ENCODE measurements at regions not wholly inside any gene's neighbourhood (a gene's known extent, or its start where the extent isn't known, plus 50 kb on each side); places are given as distances from the start of the nearest gene placed in this dataset.

DNA sequence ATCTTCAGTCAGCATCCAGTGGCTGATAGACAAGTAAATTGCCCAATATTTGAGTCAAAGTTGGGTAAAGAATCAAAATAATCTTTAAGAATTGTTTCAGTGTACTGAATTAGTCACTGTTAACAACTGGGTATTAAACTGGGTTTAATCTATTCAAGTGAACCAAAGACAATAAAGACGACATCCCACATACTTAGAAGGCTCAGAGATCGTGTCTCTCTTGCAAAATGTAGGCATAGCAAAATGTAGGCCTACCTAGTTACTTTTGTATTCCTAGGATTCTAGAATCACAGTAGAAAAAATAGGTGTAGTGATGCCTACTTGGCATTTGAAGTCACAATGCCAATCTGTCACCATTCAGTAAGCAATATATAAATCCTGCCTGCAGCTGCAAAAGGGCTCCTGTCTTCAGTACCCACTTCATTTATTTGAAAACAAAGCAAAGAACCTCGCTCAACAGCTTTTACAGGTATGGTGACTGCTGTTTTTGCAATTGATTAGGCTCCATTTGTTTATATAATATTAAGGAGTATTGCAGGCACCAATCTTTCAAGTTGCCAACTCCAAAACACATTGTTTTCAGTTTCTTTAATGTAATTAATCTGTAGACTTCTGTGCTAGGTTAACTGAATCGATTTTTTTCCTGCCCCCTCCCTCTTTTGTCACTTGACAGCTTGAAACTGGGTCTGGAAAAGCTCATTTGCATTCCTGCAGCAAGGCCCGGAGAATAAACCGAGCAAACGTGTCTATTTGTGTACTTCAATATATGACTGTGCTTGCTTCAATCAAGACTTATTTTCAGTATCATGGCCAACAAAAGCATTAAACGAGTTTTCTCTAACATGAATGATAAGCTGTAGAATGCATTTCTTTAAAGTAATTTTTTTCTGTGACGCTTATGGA lies 1074.9 kb downstream of the TDRD15 start:
- no peak for DNase-seq (ENCODE audit: low read depth)
- in situ Hi-C loops (cut with HindIII; ENCODE audit: low pct_unique_long_range_greater_than_20kb, low sequenced_read_pairs) = no loop called here

DNA sequence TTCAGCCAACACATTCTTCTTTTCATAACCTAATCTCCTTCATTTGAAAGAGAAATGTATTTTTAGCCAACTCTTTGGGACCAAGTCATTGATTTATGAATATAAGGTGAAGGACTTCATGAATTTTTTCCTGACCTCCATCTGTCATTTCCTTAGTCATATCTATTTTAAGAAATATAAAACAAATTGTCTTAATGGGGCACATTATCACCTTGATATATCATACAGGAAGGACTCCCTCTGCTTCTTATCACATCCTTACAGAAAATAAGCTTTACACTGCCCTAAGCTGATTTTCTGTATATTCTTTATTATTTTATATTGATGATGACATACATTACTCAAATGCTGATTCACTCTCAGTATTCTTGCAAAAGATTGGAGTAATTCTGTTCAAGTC lies 1076.2 kb downstream of the TDRD15 start:
- no peak for DNase-seq (ENCODE audit: low read depth)
- in situ Hi-C loops (cut with HindIII; ENCODE audit: low pct_unique_long_range_greater_than_20kb, low sequenced_read_pairs) = no loop called here

DNA sequence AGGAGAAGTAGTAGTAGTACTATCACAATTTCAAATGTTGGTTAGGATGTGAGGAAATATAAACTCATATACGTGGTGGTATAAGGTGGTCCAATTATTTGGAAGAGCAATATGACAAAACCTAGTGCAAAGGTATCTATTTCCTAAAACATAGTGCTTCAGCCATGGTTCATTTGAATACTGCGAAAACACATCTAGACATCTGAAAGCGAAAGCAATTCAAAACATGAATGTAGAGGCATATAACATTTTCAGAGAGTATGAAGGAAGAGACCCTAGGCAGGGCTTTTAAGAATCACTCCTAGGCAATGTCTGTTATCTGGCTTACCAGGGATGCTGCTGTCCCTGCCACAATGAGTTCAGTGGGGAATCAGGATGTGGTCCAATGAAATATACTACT lies 1085.8 kb downstream of the TDRD15 start:
- no peak for DNase-seq (ENCODE audit: low read depth)

DNA sequence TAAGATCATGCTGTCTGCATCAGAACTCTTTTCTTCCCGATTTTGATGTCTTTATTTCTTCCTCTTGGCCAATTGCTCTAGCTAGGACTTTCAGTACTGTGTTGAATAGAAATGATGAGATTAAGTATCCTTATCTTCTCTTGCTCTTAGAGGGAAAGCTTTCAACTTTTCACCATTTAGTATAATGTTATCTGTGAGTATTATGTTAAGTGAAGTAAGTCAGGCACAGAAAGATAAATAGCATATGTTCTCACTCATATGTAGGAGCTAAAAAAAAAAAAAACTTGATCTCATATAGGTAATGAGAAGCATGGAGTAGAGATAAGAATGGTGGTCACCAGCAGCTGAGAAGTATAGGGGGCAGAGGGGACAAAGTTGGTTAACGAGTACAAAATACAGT lies 1089.5 kb downstream of the TDRD15 start:
- in situ Hi-C loops (cut with HindIII; ENCODE audit: low pct_unique_long_range_greater_than_20kb, low sequenced_read_pairs) = no loop called here

More for the DNA sequence above, 1085.8 kb downstream of the TDRD15 start:
- in situ Hi-C loops (cut with HindIII; ENCODE audit: low pct_unique_long_range_greater_than_20kb, low sequenced_read_pairs) = no loop called here

DNA sequence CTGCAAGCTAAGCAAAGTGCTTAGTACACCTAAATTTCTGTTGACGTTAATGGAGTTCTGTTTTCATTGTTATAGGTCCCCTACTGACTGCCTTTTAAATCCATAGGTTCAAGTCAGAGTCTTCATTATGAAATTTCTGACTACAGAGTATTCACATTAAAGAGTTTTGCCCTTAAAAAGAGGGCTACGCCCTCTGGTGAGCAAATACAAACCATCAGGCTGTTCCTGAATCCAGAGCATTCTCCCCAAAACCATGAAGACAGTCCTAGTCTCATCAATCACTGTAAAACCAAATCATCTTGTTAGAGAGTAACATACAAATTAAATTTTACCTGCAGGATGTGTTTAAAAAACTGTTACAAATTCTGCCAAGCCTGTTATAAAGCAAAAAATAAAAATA lies 1091.7 kb downstream of the TDRD15 start:
- DNase-seq (ENCODE audit: low read depth) = no peak
- in situ Hi-C loops (cut with HindIII; ENCODE audit: low pct_unique_long_range_greater_than_20kb, low sequenced_read_pairs) = no loop called here

More for the DNA sequence above, 1089.5 kb downstream of the TDRD15 start:
- DNase-seq (ENCODE audit: low read depth) = no peak

DNA sequence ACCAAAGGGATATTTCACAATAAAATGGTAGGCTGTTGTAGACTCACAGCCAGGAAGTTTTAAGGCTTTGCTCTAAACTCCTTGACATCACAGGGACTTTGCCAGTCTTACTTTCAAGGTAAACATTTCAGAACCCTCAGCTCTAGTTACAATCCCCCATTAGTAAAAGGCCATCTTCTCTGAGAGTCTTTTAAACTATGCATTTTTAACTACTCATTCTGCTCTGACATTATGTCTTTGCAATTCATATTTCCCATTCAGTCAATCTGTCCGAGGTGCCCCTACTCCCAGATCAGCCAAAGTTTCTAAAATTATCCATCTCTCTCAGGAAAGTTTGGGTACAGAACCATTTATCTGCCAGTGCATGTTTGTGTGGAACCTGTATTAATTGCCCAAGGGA lies 1094.1 kb downstream of the TDRD15 start:
- in situ Hi-C loops (cut with HindIII; ENCODE audit: low pct_unique_long_range_greater_than_20kb, low sequenced_read_pairs) = no loop called here
- DNase-seq (ENCODE audit: low read depth) = no peak

DNA sequence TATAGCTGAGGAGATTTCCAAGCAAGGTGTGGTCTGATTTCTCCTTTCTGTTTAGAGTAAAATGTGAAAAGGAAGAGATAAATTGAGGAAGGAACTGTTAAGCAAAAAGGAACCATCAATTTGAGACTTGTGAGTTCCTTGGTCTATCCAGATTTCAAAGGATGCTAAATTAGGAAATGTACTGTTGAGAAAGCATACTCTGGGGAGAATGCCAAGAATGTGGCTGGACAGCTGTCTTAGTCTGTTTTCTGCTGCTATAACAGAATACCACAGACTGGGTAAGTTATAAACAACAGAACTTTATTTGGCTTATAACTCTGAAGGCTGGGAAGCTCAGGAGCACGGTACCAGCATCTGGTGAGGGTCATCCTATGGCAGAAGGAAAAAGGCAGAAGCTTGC lies 1097.2 kb downstream of the TDRD15 start:
- DNase-seq (ENCODE audit: low read depth) = no peak
- in situ Hi-C loops (cut with HindIII; ENCODE audit: low pct_unique_long_range_greater_than_20kb, low sequenced_read_pairs) = no loop called here

DNA sequence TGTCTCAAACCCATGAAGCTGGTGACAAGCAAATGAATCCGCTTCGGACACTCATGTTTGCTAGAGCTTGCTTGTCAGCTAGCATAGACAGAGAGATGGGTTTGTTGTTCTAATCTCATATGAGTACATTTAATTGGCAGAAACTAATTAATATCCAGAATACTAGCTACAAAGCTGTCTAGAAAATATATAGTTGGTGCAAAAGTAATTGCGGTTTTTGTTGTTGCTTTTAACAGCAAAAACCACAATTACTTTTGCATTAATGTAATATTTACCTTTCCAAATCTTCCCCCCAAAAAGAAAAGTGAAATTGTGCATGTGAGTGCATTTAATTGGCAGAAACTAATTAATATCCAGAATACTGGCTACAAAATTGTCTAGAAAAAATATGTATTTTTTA lies 1115.2 kb downstream of the TDRD15 start:
- in situ Hi-C loops (cut with HindIII; ENCODE audit: low pct_unique_long_range_greater_than_20kb, low sequenced_read_pairs) = no loop called here
- DNase-seq (ENCODE audit: low read depth) = no peak

DNA sequence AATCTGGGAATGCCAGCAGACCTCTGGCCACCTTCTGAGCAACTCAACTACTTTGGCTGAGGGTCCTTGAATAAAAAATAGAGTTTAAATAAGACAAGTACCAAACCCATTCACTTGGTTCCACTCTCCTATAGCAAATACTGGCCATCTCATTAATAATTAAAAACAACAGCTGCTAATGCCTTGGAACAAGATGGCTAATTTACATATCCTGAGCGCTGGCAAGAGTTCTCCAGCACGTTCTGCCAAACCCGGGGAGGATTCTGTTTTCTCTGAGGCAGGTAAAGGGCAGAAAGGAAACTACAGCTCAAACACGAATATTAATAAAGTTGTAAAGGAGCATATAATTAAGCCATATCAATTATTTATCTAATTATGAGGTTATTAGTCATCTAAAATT lies 1123.7 kb downstream of the TDRD15 start:
- in situ Hi-C loops (cut with HindIII; ENCODE audit: low pct_unique_long_range_greater_than_20kb, low sequenced_read_pairs) = no loop called here
- no peak for DNase-seq (ENCODE audit: low read depth)

DNA sequence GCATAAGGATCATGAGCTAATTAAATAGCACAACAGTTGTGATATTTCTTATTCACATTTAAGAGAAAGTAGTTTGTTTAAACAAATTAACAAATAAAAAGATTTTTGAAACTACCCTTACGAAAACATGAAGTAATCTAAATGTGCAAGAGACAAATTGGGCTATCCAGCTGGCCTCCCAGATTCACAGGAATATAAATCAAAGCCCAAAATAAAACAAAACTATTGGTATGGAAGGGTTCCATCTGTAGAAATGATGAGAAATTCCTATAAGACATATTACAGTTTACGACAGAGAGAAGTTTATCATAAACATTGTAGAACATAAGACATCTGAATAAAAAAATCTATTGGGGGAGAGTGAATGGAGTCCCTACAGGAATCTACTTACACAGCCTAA lies 1125.1 kb downstream of the TDRD15 start:
- no peak for DNase-seq (ENCODE audit: low read depth)
- in situ Hi-C loops (cut with HindIII; ENCODE audit: low pct_unique_long_range_greater_than_20kb, low sequenced_read_pairs) = no loop called here

DNA sequence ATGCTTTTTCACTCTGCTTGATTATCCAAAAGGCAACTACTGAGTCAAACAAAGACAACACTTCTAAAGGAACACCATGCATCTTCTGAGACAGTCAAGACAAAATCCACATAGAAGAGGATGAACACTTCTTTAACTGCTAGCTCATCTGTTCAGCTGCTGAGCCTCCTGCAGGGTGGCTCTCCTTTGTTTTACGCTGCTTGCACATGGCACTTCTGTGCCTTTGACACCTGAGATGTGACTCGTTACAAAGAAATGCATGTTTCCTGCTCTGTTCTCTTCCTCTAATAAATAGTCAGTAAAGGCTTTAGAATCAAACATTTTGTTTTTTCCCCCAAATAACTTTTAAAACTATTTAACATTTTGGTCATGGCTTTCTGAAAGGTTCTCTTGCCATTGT lies 1129.4 kb downstream of the TDRD15 start:
- no peak for DNase-seq (ENCODE audit: low read depth)
- in situ Hi-C loops (cut with HindIII; ENCODE audit: low pct_unique_long_range_greater_than_20kb, low sequenced_read_pairs) = no loop called here

DNA sequence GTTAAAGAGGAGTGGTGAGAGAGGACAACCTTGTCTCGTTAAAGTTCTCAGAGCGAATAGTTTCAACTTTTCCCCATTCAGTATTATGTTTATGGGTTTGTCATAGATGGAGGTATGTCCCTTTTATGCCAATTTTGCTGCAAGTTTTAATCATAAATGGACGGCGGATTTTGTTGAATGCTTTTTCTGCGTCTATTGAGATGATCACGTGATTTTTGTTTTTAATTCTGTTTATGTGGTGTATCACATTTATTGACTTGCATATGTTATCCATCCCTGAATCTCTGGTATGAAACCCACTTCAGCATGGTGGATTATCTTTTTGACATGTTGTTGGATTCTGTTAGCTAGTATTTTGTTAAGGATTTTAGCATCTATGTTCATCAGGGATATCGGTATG lies 1123.8 kb upstream of the KLHL29 start:
- in situ Hi-C loops (cut with HindIII; ENCODE audit: low pct_unique_long_range_greater_than_20kb, low sequenced_read_pairs) = no loop called here
- no peak for DNase-seq (ENCODE audit: low read depth)

DNA sequence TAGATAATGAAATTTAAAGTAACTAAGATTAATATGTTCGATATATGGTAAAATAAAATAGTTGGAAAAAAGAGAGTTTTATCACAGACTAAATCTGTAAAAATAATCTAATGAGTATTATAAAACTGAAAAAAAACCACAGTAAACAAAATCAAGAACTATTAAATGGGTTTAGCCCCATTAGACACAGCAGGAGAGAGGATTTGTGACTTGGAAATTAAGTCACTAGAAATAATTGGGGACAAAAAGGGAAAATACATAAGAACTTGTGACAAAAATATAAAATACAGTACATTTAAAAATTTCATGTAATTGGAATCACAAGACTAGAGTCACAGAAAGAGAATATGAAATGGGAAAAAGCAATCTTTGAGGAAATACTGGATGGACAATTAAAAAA lies 1114.6 kb upstream of the KLHL29 start:
- in situ Hi-C loops (cut with HindIII; ENCODE audit: low pct_unique_long_range_greater_than_20kb, low sequenced_read_pairs) = no loop called here

DNA sequence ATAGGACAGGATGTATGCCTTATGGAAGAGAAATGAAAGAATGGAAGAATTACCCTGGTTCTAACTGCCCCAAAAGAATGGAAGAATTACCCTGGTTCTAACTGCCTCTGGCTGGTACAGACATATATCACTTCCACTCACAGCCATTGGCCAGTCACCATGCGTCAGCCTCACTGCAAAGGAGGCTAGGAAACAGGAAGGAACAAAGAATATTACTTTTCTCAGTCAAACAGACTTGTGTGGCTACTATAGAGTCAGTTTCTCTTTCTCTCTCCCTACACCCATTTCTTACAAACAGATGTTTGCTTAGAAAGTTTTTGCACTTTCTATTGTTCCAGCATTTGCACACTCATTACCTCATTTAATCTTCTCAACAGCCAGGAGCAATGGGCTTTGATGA lies 1111.1 kb upstream of the KLHL29 start:
- in situ Hi-C loops (cut with HindIII; ENCODE audit: low pct_unique_long_range_greater_than_20kb, low sequenced_read_pairs) = no loop called here
- DNase-seq (ENCODE audit: low read depth) = no peak

More for the DNA sequence above, 1114.6 kb upstream of the KLHL29 start:
- no peak for DNase-seq (ENCODE audit: low read depth)

DNA sequence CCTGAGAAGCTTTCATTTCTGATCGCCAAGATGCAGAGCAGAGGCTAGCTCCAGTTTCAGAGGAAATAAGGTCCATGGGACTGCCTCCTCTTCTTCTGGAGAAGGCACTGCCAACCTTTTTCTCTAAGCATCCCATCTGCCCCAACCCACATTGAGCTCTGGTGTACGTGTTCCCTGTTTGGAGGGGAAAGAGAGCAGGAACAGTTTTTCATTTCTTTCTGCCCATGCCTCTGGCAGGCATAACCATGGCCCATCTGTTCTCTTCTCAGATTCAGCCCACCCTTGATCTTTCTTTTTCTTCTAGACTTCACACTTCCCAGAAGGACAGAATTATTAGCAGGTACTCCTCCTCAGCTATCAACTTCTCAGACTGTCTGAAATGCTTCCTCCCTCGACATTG lies 1110.3 kb upstream of the KLHL29 start:
- DNase-seq (ENCODE audit: low read depth) = no peak
- in situ Hi-C loops (cut with HindIII; ENCODE audit: low pct_unique_long_range_greater_than_20kb, low sequenced_read_pairs) = no loop called here

DNA sequence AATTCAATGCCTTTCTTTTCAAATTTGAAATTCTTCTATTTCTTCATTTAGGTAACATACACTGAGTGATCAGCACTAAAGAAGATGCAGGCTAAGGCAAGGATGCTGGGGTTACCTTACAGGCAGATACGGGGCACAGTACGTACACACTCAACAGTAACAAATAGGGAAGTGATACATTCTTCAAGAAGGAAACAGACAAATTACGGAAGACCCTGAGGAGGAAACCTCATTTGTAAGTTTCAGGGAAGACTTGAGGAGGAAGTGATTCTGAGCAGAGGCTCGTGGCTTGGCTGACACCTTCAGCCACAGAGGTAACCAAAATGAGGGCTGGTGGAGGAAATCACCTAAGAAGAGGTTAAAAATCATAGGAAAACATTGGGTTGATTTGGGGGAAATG lies 1108.3 kb upstream of the KLHL29 start:
- in situ Hi-C loops (cut with HindIII; ENCODE audit: low pct_unique_long_range_greater_than_20kb, low sequenced_read_pairs) = no loop called here
- DNase-seq (ENCODE audit: low read depth) = no peak

DNA sequence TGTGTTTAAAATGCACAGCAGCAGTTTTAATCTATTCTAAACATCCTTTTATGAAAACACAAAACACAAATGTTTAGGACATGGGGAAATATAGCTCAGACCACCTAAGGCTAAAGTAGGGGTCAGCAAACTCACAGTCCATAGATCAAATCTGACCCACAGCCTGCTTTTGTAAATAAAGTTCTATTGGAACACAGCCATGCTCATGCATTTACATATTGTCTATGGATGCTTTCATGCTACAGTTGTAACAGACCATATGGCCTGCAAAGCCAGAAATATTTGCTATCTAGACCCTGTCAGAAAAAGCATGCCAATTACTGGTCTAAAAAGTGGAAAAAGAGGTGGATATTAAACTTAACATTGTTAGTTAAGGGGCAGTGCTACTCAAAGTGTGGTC lies 1105.4 kb upstream of the KLHL29 start:
- DNase-seq (ENCODE audit: low read depth) = no peak
- in situ Hi-C loops (cut with HindIII; ENCODE audit: low pct_unique_long_range_greater_than_20kb, low sequenced_read_pairs) = no loop called here

DNA sequence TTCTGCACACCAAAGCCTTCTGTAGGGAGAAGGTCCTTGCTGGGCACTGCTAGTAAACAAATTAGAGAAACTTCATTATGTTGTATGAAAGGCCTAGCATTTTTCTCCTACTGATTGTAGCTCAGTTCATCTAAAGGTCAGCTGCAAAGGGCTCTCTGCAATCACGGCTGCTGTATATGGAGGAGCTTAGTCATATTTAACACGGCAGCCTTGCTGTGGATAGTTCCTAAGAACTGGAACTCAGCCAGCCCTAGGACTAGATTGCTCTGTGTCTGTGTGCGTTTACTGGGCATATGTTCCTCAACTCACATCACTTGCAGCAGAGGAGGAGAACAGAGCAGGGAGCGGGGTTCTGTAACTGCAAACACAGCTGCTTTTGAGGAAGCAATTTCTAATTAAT lies 1103.9 kb upstream of the KLHL29 start:
- no peak for DNase-seq (ENCODE audit: low read depth)
- in situ Hi-C loops (cut with HindIII; ENCODE audit: low pct_unique_long_range_greater_than_20kb, low sequenced_read_pairs) = no loop called here

DNA sequence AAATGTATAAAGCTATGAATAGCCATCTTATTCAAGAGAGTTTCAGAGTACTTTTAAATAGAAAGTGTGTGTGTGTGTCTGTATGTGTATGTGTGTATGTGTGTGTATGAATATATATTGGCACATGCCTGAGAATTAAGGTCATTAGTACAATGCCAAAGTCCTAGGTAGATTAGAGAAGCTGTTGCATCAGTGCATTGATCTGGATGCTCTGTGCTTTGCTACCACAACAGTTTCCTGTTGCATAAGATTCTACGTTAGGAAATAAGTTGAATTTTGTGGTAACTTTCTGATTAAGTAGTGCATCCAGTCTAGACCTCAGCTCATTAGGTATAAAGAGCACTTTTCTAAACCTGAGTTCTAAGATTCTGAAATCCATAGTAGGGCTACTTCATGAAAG lies 1102.8 kb upstream of the KLHL29 start:
- DNase-seq (ENCODE audit: low read depth) = no peak
- in situ Hi-C loops (cut with HindIII; ENCODE audit: low pct_unique_long_range_greater_than_20kb, low sequenced_read_pairs) = no loop called here

DNA sequence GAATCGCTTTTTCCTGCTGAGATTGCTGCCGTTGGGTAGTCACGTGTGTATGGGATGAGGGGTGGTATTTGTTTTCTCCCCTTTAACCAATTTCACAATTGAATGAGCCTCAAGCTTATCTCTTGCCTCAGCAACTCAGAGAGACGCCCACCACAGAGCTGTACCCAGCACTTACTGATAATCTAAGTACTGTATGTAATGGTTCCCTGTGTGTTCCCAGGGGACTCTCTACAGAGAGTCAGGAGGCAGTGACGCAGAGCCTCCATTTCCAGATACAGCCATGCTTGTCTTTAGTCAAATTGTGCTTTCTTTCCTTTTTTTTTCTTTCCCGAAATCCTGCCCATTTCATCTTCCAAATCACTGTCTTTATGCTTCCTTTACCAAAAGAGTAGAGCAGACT lies 1102.1 kb upstream of the KLHL29 start:
- no peak for DNase-seq (ENCODE audit: low read depth)
- in situ Hi-C loops (cut with HindIII; ENCODE audit: low pct_unique_long_range_greater_than_20kb, low sequenced_read_pairs) = no loop called here
